Stimulated activated CD4-positive, alpha-beta T cell treated with anti-CD3 and anti-CD28 coated beads, Interleukin-1b, Interleukin-23, amount 100 ng/mL, for 1 hour (primary cell): ENCODE measurements at regions not wholly inside any gene's neighbourhood (a gene's known extent, or its start where the extent isn't known, plus 50 kb on each side); places are given as distances from the start of the nearest gene placed in this dataset.
"Not testable (repeated sequence)": the region's sequence is repeated elsewhere in the genome, so short reads cannot be mapped to it uniquely, and the experiment has no call there.

Source experiments
- DNase-seq, 2 donors: peaks; one replicate each; pipeline ENCODE4 v3.0.0-alpha.2; 2020; ENCODE audit warnings: low read depth in 2 of 2

DNA sequence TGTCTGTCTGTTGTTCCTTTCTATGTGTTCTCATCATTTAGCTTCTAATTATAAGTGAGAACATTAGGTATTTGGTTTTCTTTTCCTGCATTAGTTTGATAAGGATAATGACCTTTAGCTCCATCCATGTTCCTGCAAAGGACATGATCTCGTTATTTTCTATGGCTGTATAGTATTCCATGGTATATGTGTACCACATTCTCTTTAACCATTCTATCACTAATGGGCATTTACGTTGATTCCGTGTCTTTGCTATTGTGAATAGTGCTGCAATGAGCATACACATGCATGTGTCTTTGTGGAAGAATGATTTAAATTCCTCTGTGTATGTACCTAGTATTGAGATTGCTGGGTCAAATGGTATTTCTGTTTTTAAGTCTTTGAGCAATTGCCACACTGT, 1799.7 kb downstream of the SLITRK5 start:
- DNase-seq: no peak

- no peak for DNase-seq
These were observed 1803.3 kb downstream of the SLITRK5 start for GRCh38 chr13:89474432-89474831.

- DNase-seq: no peak
These were observed 1814.9 kb downstream of the SLITRK5 start for GRCh38 chr13:89486065-89486464.

DNA sequence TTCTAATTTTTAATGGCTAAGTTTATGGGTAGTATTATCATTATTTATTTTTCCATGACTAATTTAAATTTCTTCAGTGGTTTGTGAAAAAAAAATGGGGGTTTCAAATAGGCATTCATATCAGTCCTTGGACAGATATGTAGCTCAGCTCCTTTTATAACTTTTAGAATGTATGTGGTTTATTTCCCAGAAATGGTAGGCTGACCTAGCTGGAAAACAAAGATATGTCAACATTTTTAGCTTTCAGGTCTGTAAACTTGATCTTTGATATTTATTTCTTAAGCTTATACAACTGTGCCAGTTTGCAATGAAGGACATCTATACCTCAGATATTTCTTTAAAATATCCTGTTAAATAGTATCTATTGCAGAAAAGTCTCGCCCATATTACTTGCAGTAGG, 1815.5 kb downstream of the SLITRK5 start:
- no peak for DNase-seq

GRCh38 chr13:89490661-89491060, 1819.5 kb downstream of the SLITRK5 start:
- DNase-seq: no peak

DNA sequence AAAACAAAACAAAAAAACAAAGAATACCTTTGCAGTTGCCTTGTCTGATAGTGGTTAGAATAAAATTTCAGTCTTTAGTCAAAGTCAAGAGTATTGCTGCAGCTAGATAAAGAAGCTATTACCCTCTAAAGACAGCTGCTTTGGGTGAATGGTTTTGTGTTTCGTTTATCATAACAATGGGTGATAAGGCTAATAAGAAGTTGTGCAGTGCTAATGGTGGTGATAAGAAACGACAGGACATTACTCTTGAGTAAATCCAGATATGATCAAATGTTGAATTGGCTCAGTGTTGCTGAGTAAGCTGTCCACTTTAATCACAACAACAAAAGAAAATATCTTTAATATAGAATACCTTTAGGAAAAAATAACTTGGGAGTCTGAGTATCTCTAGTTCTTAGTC, 1825.3 kb downstream of the SLITRK5 start:
- DNase-seq: no peak

DNA sequence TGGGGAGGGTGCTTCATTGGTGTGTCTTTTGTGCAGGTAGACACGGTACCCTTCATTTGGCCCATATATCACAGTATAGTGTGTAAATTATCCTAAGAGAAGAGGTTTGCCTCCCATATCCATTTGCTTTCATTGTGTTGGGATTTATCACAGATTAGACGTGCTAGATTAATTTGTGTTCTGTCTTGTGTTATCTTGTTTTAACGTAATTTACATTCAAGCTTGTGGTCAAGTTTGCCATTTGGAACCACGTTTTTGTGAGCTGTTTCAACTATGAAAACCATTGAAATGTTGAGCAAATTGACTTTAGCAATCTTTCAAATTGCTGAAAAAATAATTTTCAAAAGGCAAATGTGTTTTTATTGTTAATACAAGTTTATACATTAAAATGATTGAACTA, 1826.5 kb downstream of the SLITRK5 start:
- DNase-seq: no peak

- DNase-seq: no peak
These were observed 1831.1 kb downstream of the SLITRK5 start for GRCh38 chr13:89502286-89502685.

DNA sequence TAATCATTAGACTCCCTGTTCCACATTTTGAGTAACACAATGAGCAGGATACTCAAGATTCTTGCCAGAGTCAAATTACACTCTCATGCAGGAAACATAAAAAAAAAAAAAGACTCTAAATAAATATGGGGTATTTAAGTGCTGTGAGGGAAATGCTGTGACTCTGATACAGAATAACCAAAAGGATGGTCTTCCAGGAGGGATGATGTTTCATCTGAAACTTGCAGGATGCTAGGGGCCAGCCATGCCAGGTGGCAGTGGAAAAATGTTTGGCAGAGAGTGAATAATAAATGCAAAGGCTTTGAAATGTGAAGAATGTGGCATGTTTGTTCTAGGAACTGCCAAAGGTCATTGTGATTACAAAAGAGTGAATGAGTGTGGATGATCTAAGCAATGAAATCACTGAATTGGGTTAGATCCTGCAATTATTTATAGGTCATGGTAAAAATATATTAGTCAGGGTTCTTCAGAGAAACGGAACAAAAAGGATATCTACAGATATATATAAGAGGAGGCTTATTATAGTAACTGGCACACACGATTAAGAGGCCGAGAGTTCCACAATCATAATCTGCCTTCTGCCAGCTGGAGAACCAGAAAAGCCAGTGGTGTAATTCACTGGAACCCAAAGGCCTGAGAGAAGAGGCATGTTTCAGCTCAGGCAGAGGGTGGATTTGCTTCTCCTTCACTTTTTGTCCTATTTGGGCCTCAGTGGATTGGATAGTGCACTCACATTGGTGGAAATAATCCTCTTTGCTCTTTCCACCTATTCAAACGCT, 1832.8 kb upstream of the MIR17HG start:
- no peak for DNase-seq

- no peak for DNase-seq
These were observed 1831.5 kb upstream of the MIR17HG start for GRCh38 chr13:89515948-89516347.

DNA sequence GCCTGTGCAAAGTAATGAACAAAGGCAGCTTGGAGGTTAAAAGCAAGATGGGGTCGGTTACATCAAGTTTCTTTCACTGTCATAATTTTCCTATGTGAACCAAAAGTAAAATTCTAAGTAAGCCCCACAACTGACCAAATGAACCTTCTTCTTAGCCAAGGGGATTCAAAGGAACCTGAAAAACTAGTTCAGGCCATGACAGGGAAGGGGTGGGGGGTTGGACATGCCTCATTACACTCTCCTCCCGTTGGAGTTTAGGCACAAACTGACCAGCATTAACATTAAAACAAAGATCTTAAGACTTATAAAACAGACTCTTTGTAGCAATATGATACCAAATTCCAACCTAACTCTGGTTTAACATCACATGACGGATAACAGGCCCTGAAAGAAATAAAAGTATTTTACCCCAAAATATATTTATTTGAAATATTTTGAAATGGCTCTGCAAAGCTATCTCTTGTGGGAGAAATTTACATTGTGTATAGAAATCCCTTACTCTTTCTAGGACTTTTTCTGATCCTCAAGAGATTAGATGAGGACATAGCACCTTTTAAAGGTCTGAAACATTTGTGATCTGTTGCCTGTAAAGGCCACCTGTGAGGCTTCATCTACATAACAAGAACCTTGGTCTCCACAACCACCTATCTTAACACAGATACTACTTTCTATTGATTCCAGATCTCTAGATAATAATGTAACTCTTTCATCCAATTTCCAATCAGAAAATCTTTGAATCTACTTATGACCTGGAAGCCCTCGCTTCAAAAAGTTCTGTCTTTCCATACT, 1829.0 kb upstream of the MIR17HG start:
- DNase-seq: no peak

DNA sequence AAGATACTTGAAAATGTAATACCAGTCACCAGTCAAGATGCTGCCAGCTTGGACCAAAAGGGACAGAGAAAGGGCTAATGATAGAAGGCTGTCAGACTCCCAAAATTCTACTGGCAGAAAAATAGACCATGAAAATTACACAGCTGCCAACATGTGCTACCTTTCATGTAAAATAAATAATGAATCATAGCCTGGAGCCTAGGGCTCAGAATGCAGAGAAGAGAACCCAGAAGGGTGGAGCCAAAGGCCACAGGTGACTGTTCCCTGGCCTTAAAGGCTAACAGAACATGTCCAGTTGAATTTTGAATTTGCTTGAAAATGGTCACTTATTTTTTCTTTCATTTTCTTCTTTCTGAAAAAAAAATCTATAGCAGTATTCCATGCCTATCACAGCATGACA, 1827.0 kb upstream of the MIR17HG start:
- no peak for DNase-seq

- not testable (repeated sequence) for DNase-seq
These were observed 1825.8 kb upstream of the MIR17HG start for GRCh38 chr13:89521672-89522071.

DNA sequence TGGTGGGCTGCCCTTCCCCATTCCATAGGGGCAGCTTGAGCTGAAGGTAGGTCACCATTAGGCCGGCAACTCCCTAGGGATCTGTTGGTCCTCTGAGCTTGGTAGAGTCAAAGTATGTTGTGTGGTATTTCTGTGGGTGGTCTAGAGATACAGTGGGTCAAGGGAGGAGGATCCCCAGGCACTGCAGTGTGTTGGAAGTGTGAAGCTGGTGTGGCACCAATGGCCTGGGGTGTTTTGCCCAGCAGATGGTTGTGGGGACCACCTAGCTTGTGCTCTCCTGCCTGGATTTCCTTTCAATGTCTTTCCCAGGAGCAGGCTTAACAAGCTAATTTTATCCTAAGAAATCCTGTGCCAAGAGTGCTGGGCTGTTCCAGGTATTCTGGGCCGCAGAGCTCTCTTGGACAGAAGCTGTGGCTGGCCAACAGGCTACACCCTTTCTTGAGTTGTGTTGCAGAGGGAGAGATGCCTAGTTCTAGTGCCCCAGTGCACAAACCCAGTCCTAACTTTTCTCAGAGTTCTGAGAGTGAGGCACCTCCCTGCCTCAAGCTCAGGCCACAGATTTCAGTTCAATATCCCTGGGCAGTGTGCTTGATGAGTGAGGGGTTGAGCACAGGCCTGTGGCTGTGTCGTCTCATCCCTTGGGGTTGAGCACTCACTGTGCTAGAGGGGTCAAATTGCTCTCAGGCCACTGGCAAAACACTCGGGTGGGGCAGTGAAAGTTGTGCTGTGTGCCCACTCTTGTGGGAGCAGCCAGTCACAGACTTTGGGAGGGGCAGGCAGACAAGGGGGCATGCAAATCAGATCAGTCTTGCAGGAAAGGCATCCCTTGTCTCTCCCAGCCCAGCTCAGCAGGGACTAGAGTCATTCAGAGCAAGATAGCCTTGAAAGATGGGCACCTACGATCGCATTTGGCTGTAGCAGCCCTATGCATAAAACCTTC, 1806.1 kb upstream of the MIR17HG start:
- no peak for DNase-seq

GRCh38 chr13:89550938-89551337, 1796.5 kb upstream of the MIR17HG start:
- no peak for DNase-seq

DNA sequence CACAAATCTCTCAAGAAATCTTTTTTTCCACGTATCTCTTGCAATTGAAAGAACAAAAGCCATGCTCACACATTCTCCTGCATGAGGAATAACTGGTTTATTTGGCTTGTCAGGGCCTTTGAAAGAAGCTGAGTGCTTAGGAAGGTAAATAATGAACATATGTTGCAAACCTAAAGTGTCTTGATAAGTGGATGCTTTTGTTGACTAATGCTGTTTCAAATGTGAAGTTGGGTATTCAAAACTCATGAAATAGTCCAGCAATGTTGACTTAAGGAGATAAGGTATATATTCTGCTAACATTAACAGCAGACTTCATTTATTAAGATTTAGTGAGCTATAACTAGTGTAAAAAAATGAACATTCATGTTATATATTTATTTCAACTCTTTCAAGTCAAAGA, 1792.7 kb upstream of the MIR17HG start:
- DNase-seq: no peak

DNA sequence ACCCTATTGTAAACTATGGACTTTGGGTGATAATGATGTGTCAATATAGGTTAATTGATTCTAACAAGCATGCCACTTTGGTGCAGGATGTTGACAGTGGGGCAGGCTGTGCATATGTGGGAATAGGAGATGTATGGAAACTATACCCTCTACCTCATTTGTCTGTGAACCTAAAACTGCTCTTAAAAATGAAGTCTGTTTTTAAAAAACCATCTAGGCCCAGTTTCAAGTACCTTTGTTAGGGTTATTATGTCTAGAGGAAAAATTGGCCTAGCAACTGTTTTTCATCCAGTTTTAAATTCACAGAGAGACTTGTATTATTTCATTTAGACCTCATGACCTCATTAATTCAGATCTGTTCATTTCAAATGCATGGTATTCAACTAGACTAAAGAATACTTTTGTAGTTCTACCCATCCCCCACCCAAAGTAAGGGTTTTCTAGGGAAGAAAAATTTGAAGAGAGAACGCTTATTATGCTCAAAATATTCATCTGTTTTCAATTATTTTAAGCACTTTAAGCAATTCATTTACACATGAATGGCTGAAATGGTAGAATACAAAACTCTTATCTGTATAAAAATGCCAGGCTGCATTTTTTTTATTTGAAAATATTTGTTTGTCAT, 1781.9 kb upstream of the MIR17HG start:
- no peak for DNase-seq

GRCh38 chr13:89567025-89567424, 1780.5 kb upstream of the MIR17HG start:
- no peak for DNase-seq

- DNase-seq: no peak
These were observed 1779.2 kb upstream of the MIR17HG start for GRCh38 chr13:89568276-89568675.

DNA sequence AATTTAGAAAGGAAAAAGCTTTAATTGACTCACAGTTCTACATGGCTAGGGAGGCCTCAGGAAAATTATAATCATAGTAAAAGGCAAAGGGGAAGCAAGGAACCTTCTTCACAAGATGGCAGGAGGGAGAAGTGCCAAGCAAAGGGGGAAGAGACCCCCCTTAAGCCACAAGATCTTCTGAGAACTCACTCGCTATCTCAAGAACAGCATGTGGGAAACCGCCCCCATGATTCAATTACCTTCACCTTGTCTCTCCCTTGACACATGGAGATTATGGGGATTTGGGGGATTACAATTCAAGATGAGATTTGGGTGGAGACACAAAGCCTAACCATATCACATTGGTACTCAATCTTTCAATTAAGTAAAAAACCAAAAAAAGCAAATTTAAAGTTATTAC, 1778.7 kb upstream of the MIR17HG start:
- no peak for DNase-seq

DNA sequence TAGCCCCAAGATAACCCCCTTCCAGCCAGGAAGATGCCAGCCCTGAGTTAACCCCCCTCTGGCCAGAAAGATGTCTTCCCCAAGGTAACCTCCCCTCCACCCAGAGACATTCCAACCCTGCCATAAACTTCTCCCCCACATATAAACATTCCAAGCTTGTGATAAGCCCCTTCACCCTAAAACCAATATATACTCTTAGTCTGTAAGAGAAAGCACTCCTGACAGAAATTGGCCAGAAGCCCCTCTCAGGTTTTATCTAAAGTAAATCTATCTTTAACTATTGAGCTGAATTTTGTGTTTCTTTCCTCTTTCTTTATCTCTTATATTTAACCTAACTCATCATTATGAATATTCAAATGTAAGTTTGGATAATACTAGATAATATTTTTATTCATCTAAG, 1775.8 kb upstream of the MIR17HG start:
- DNase-seq: no peak

DNA sequence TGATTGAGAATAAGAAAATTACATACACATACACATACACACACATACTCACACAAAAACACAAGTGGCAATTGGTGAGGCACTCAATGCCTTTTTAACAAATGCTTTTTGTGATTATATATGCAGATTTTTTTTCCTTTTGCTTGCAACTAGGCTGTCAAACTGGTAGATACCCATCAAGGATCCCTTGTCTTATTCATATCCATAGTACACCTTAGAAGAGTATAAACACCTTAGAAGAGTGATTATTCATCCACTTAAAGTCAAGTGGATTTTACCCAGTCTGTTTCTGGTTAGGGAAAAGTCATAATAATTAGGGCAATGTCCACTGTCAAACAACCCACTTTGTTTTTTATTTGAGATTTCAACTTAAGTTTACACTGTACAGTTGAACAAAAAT, 1773.4 kb upstream of the MIR17HG start:
- no peak for DNase-seq
